ENCODE measurements at regions not wholly inside any gene's neighbourhood (a gene's known extent, or its start where the extent isn't known, plus 50 kb on each side); places are given as distances from the start of the nearest gene placed in this dataset.

- in situ Hi-C loops (cut with MboI; ENCODE audit: low pct_unique_long_range_greater_than_20kb, low sequenced_read_pairs), result no loop called here
- DNase-seq, result no peak
These were observed 213.5 kb downstream of the SOX11 start for GRCh38 chr2:5905661-5906060.

- DNase-seq, result no peak
- in situ Hi-C loops (cut with MboI; ENCODE audit: low pct_unique_long_range_greater_than_20kb, low sequenced_read_pairs), result no loop called here
These were observed 215.9 kb downstream of the SOX11 start for GRCh38 chr2:5908071-5908470.

GRCh38 chr2:5911718-5912117, 219.5 kb downstream of the SOX11 start:
- DNase-seq, result no peak
- in situ Hi-C loops (cut with MboI; ENCODE audit: low pct_unique_long_range_greater_than_20kb, low sequenced_read_pairs), result no loop called here

GRCh38 chr2:5913711-5914395, 221.7 kb downstream of the SOX11 start:
- no peak for DNase-seq
- in situ Hi-C loops (cut with MboI; ENCODE audit: low pct_unique_long_range_greater_than_20kb, low sequenced_read_pairs), result no loop called here

GRCh38 chr2:5914811-5915611, 222.8 kb downstream of the SOX11 start:
- in situ Hi-C loops (cut with MboI; ENCODE audit: low pct_unique_long_range_greater_than_20kb, low sequenced_read_pairs), result no loop called here
- no peak for DNase-seq

- in situ Hi-C loops (cut with MboI; ENCODE audit: low pct_unique_long_range_greater_than_20kb, low sequenced_read_pairs), result no loop called here
These were observed 223.7 kb downstream of the SOX11 start for GRCh38 chr2:5915881-5916310.

GRCh38 chr2:5921081-5921642, 229.0 kb downstream of the SOX11 start:
- in situ Hi-C loops (cut with MboI; ENCODE audit: low pct_unique_long_range_greater_than_20kb, low sequenced_read_pairs), result no loop called here
- DNase-seq, result no peak

More at GRCh38 chr2:5915881-5916310, 223.7 kb downstream of the SOX11 start:
- DNase-seq, result peak; percentile 43

GRCh38 chr2:5923957-5924945, 232.1 kb downstream of the SOX11 start:
- DNase-seq, result no peak
- in situ Hi-C loops (cut with MboI; ENCODE audit: low pct_unique_long_range_greater_than_20kb, low sequenced_read_pairs), result no loop called here

- no peak for DNase-seq
- in situ Hi-C loops (cut with MboI; ENCODE audit: low pct_unique_long_range_greater_than_20kb, low sequenced_read_pairs), result no loop called here
These were observed 233.4 kb downstream of the SOX11 start for GRCh38 chr2:5925604-5926003.

- no peak for DNase-seq
- in situ Hi-C loops (cut with MboI; ENCODE audit: low pct_unique_long_range_greater_than_20kb, low sequenced_read_pairs), result no loop called here
These were observed 234.8 kb downstream of the SOX11 start for GRCh38 chr2:5926871-5927512.

GRCh38 chr2:5932556-5933469, 240.6 kb downstream of the SOX11 start:
- DNase-seq, result no peak
- in situ Hi-C loops (cut with MboI; ENCODE audit: low pct_unique_long_range_greater_than_20kb, low sequenced_read_pairs), result no loop called here

GRCh38 chr2:5933669-5934068, 241.5 kb downstream of the SOX11 start:
- in situ Hi-C loops (cut with MboI; ENCODE audit: low pct_unique_long_range_greater_than_20kb, low sequenced_read_pairs), result no loop called here
- DNase-seq, result no peak

- no peak for DNase-seq
- in situ Hi-C loops (cut with MboI; ENCODE audit: low pct_unique_long_range_greater_than_20kb, low sequenced_read_pairs), result no loop called here
These were observed 245.1 kb downstream of the SOX11 start for GRCh38 chr2:5937321-5937720.

- DNase-seq, result no peak
These were observed 245.8 kb downstream of the SOX11 start for GRCh38 chr2:5937851-5938565.

GRCh38 chr2:5938566-5938896, 246.3 kb downstream of the SOX11 start:
- no peak for DNase-seq
- in situ Hi-C loops (cut with MboI; ENCODE audit: low pct_unique_long_range_greater_than_20kb, low sequenced_read_pairs), result no loop called here

More at GRCh38 chr2:5937851-5938565, 245.8 kb downstream of the SOX11 start:
- in situ Hi-C loops (cut with MboI; ENCODE audit: low pct_unique_long_range_greater_than_20kb, low sequenced_read_pairs), result no loop called here

- no peak for DNase-seq
- in situ Hi-C loops (cut with MboI; ENCODE audit: low pct_unique_long_range_greater_than_20kb, low sequenced_read_pairs), result no loop called here
These were observed 247.4 kb downstream of the SOX11 start for GRCh38 chr2:5939553-5939952.
